CD4-positive, alpha-beta T cell (primary cell): ENCODE measurements at regions not wholly inside any gene's neighbourhood (a gene's known extent, or its start where the extent isn't known, plus 50 kb on each side); places are given as distances from the start of the nearest gene placed in this dataset.

Experiments used
- ATAC-seq: fragments of 200-7000 bp; cut with Tn5 transposase; one replicate; pipeline ENCODE4 v1.10.0; 2022; ENCODE audit warnings: mild to moderate bottlenecking; ENCODE audit not compliant: poor library complexity
- CTCF ChIA-PET: fragments of 350-600 bp; sonication (Branson Sonifier 250); formaldehyde crosslinking; loops from one replicate; lab custom pipeline; 2021; ENCODE audit warnings: antibody characterized with exemption, inconsistent platforms; lab: Charles Lee
- POLR2A ChIA-PET: fragments of 350-600 bp; sonication (Branson Sonifier 250); formaldehyde crosslinking; loops from one replicate; lab custom pipeline; 2021; ENCODE audit warnings: antibody characterized with exemption, inconsistent platforms; lab: Charles Lee
- DNase-seq, 14 experiments: peaks; one replicate each; pipeline ENCODE4 v3.0.0-alpha.2; 2013 to 2020; ENCODE audit warnings: mixed read lengths in 2 of 14
- H3K27ac ChIP-seq, 2 donors: one replicate each; pipeline versions ENCODE4 v1.5.1 to v1.7.0; 2013; ENCODE audit warnings: low read length in 2 of 2, low read depth in 1 of 2, mild to moderate bottlenecking in 1 of 2
- H3K27me3 ChIP-seq, 2 experiments: 1 replicate in 1 of 2; 2 replicates in 1 of 2; pipeline versions ENCODE4 v1.6.1 to v1.7.0; 2013; ENCODE audit warnings: low read length in 2 of 2, control low read depth in 1 of 2, mild to moderate bottlenecking in 1 of 2, moderate library complexity in 1 of 2; ENCODE audit not compliant: insufficient read depth in 2 of 2, control insufficient read depth in 1 of 2
- H3K36me3 ChIP-seq: one replicate; pipeline ENCODE4 v1.6.1; 2013; ENCODE audit warnings: low read length, control low read depth; ENCODE audit not compliant: insufficient read depth
- H3K4me1 ChIP-seq: one replicate; pipeline ENCODE4 v1.6.1; 2013; ENCODE audit warnings: low read length, control low read depth; ENCODE audit not compliant: insufficient read depth
- H3K4me3 ChIP-seq: one replicate; pipeline ENCODE4 v1.5.1; 2013; ENCODE audit warnings: mild to moderate bottlenecking, low read length, moderate library complexity
- H3K9me3 ChIP-seq, 2 experiments: 1 replicate in 1 of 2; 2 replicates in 1 of 2; pipeline versions ENCODE4 v1.6.1 to v1.7.0; 2013; ENCODE audit warnings: low read length in 2 of 2, mild to moderate bottlenecking in 2 of 2, control low read depth in 1 of 2, moderate library complexity in 1 of 2; ENCODE audit not compliant: control insufficient read depth in 1 of 2, insufficient read depth in 1 of 2
- H3K27ac Mint-ChIP-seq: one replicate; pipeline ENCODE4 v1.8.0; 2020; ENCODE audit warnings: mixed read lengths
- H3K27me3 Mint-ChIP-seq: one replicate; pipeline ENCODE4 v1.8.0; 2021; ENCODE audit warnings: mixed read lengths
- H3K36me3 Mint-ChIP-seq: one replicate; pipeline ENCODE4 v1.8.0; 2021; ENCODE audit warnings: low read depth, mixed read lengths
- H3K4me1 Mint-ChIP-seq: one replicate; pipeline ENCODE4 v1.8.0; 2021; ENCODE audit warnings: low read depth, mixed read lengths
- H3K4me3 Mint-ChIP-seq: one replicate; pipeline ENCODE4 v1.8.0; 2020; ENCODE audit warnings: mild to moderate bottlenecking, mixed read lengths
- H3K9me3 Mint-ChIP-seq: one replicate; pipeline ENCODE4 v1.8.0; 2020; ENCODE audit warnings: mixed read lengths
- intact Hi-C, 2 experiments: fragments of 100-400 bp; cut with DNase I in 1 of 2; cut with micrococcal nuclease in 1 of 2; formaldehyde crosslinking; loops; one replicate each; pipeline versions ENCODE4 v1.15.1 to v1.9.0; 2023 to 2025; cut with DNase I, micrococcal nuclease
- TF ChIP-seq, protein P1 (sequence below): fragments of 200-600 bp; IDR thresholded peaks from one replicate; pipeline ENCODE4 v1.8.0; 2022; ENCODE audit warnings: antibody characterized with exemption, mild to moderate bottlenecking

- no peak overlapping the region for H3K27ac Mint-ChIP-seq
- H3K4me1 Mint-ChIP-seq, result peaks cover 51% of the 10 kb centered on the region
These were observed 527.7 kb downstream of the FUT8 start for GRCh38 chr14:65940056-65940735.

DNA sequence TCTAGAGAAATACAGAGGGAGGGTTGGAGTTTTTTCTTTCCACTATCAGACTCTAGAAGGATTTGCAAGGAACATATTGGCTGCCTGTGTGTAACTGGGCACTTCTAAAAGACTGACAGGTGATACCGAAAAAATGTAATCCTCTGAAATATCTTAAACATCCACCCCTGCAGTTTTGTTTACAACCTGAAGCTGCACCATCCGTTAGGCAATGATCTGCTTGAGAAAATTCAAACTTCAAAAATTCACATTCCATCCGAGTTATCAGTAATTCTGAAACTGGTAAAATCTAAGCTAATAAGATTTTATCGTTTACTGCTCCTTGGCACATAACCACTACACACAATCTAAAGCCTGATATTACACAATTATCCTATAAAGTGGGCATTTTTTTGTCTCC lies 528.6 kb downstream of the FUT8 start:
- H3K27me3 ChIP-seq, result no peaks in the 10 kb centered on the region
- CTCF ChIA-PET, result interaction anchor here (1.5 to 1.7 kb wide), 2 partner anchors 18 to 117 kb away, joined by 5 to 6 read pairs; no protein-coding TSS in a partner anchor
- no peaks in the 10 kb centered on the region for H3K27me3 Mint-ChIP-seq
- no peak overlapping the region for H3K4me3 ChIP-seq
- peaks cover 2% of the 10 kb centered on the region for H3K9me3 Mint-ChIP-seq
- H3K4me1 Mint-ChIP-seq, result peaks cover 51% of the 10 kb centered on the region
- ATAC-seq, result no peak
- no peaks in the 10 kb centered on the region for H3K36me3 ChIP-seq
- POLR2A ChIA-PET, result interaction anchor here (0.7 to 1.3 kb wide), 4 partner anchors 10 to 15 kb away, joined by 4 to 5 read pairs (median 4); no protein-coding TSS in a partner anchor
- H3K9me3 ChIP-seq, result no peaks in the 10 kb centered on the region
- no peak for DNase-seq
- H3K4me3 Mint-ChIP-seq, result no peak overlapping the region
- H3K36me3 Mint-ChIP-seq, result no peaks in the 10 kb centered on the region
- H3K27ac Mint-ChIP-seq, result no peak overlapping the region
- H3K27ac ChIP-seq, result no peak overlapping the region
- TF ChIP-seq, protein P1, sequence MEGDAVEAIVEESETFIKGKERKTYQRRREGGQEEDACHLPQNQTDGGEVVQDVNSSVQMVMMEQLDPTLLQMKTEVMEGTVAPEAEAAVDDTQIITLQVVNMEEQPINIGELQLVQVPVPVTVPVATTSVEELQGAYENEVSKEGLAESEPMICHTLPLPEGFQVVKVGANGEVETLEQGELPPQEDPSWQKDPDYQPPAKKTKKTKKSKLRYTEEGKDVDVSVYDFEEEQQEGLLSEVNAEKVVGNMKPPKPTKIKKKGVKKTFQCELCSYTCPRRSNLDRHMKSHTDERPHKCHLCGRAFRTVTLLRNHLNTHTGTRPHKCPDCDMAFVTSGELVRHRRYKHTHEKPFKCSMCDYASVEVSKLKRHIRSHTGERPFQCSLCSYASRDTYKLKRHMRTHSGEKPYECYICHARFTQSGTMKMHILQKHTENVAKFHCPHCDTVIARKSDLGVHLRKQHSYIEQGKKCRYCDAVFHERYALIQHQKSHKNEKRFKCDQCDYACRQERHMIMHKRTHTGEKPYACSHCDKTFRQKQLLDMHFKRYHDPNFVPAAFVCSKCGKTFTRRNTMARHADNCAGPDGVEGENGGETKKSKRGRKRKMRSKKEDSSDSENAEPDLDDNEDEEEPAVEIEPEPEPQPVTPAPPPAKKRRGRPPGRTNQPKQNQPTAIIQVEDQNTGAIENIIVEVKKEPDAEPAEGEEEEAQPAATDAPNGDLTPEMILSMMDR, result no peak
- H3K4me1 ChIP-seq, result peaks cover 29% of the 10 kb centered on the region
- intact Hi-C loops, result loop anchor here in 1 of 2 experiments (10.0 kb wide), 1 partner anchor 946 kb away; no protein-coding TSS in a partner anchor

More at GRCh38 chr14:65940056-65940735, 527.7 kb downstream of the FUT8 start:
- Histone ChIP-seq H3K4me1 (peaks cover 29% of the 10 kb centered on the region), H3K27ac (no peak overlapping the region), H3K4me3 (no peak overlapping the region), H3K27me3 (no peaks in the 10 kb centered on the region), H3K9me3 (no peaks in the 10 kb centered on the region), H3K36me3 (no peaks in the 10 kb centered on the region)
- intact Hi-C loops, result loop anchor here in 1 of 2 experiments (10.0 kb wide), 1 partner anchor 945 kb away; no protein-coding TSS in a partner anchor
- no peak for ATAC-seq
- H3K36me3 Mint-ChIP-seq, result no peaks in the 10 kb centered on the region
- TF ChIP-seq, protein P1, result no peak
- ChIA-PET POLR2A (interaction anchor here (0.7 kb wide), 1 partner anchor 18 kb away, joined by 3 read pairs; no protein-coding TSS in a partner anchor), CTCF (interaction anchor here (1.5 to 1.7 kb wide), 2 partner anchors 19 to 116 kb away, joined by 5 to 6 read pairs; no protein-coding TSS in a partner anchor)
- no peaks in the 10 kb centered on the region for H3K27me3 Mint-ChIP-seq
- DNase-seq, result peak in 1 of 14 experiments; percentile 26
- H3K9me3 Mint-ChIP-seq, result peaks cover 2% of the 10 kb centered on the region
- no peak overlapping the region for H3K4me3 Mint-ChIP-seq

GRCh38 chr14:65943150-65943549 lies 530.6 kb downstream of the FUT8 start:
- H3K4me1 Mint-ChIP-seq, result peaks cover 35% of the 10 kb centered on the region
- POLR2A ChIA-PET, result interaction anchor here (1.0 kb wide), 1 partner anchor 840 kb away, joined by 4 read pairs; no protein-coding TSS in a partner anchor

More at GRCh38 chr14:65943150-65943549, 530.6 kb downstream of the FUT8 start:
- H3K27ac ChIP-seq, result no peak overlapping the region
- no peak for DNase-seq
- TF ChIP-seq, protein P1, result no peak
- Mint-ChIP-seq H3K27ac (no peak overlapping the region), H3K36me3 (no peaks in the 10 kb centered on the region), H3K4me3 (no peak overlapping the region), H3K9me3 (peaks cover 2% of the 10 kb centered on the region), H3K27me3 (no peaks in the 10 kb centered on the region)
- H3K4me1 ChIP-seq, result peaks cover 15% of the 10 kb centered on the region
- intact Hi-C loops, result loop anchor here in 1 of 2 experiments (10.0 kb wide), 1 partner anchor 948 kb away; no protein-coding TSS in a partner anchor
- no peaks in the 10 kb centered on the region for H3K36me3 ChIP-seq
- CTCF ChIA-PET, result no interaction called here
- H3K9me3 ChIP-seq, result no peaks in the 10 kb centered on the region
- ATAC-seq, result no peak
- H3K27me3 ChIP-seq, result no peaks in the 10 kb centered on the region
- no peak overlapping the region for H3K4me3 ChIP-seq
